Kasumi-1 (cell line): ENCODE measurements at regions not wholly inside any gene's neighbourhood (a gene's known extent, or its start where the extent isn't known, plus 50 kb on each side); places are given as distances from the start of the nearest gene placed in this dataset.

Source experiments
- DNase-seq, 2 experiments: peaks; one replicate each; lab custom pipeline; 2025; lab: John Stamatoyannopoulos, UW

DNA sequence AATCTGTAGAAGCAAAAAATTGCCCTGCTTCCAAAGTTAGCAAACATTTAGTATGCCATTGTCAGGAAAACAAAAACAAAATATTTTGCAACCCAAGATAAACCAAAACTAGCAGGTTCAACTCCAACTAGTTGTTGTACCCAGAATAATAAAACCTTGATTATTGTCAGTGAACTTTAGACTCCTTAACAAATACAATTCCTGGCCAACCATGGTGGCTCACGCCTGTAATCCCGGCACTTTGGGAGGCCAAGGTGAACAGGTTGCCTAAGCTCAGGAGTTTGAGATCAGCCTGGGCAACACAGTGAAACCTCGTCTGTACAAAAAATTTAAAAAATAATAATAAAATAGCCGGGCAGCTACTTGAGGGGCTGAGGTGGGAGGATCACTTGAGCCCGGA lies 53.6 kb upstream of the EPCAM start:
- no peak for DNase-seq

DNA sequence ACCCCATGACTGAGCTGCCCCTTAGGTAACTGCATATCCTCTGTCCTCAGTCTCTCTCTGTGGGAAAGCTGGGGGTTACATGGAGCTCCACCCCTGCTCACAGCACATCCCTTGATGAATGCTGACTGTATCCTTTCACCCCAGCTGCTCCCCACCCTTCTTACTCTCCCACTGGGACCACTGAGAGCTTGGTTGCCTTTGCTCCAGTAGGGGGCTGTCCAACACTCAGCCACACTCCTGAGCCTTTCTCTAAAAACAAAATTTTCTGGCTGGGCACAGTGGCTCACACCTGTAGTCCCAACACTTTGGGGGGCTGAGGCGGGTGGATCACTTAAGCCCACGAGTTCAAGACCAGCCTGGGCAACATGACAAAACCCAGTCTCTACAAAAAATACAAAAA lies 55.4 kb upstream of the EPCAM start:
- no peak for DNase-seq

DNA sequence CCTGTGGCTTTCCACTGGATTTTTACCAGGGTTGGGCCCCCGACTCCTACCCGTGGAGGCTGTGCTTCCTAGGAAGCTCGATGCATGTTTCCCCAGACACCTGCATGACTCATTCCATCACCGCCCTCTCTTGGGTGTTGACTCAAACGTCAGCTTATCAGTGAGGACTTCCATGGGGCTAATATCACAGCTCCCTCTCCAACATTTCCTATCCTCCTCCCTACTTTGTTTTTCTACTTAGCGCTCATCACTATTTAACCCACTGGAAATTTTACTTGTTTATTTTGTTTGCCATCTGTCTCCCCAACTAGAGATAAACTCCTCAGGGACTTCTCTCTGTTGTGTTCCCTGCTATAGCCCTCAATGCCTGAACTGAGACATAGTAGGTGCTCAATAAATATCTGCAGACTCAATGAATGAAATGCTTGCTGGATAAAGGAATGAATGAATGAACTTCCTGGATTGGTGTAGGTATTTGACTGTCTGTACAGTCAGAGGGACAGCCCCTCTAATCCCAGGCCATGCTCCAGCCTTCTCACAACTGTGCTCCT lies 55.9 kb upstream of the EPCAM start:
- DNase-seq = no peak

DNA sequence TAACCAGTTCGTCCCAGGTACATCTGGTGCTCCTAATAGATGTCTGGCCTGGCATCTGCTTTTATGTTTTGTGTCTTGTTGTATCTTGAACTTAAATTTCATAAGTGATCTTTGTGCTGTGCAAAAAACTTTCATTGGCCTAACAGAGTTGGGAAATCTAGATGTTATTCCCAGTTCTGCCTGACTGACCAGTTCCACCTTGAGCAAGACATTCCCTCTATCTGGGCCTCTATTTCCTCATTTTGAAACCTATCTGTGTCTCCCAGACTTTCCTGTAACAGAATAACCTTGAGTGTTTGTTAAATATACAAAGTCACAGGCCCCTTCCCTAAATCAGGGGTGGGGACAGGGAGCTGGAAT lies 56.6 kb upstream of the EPCAM start:
- DNase-seq = no peak

DNA sequence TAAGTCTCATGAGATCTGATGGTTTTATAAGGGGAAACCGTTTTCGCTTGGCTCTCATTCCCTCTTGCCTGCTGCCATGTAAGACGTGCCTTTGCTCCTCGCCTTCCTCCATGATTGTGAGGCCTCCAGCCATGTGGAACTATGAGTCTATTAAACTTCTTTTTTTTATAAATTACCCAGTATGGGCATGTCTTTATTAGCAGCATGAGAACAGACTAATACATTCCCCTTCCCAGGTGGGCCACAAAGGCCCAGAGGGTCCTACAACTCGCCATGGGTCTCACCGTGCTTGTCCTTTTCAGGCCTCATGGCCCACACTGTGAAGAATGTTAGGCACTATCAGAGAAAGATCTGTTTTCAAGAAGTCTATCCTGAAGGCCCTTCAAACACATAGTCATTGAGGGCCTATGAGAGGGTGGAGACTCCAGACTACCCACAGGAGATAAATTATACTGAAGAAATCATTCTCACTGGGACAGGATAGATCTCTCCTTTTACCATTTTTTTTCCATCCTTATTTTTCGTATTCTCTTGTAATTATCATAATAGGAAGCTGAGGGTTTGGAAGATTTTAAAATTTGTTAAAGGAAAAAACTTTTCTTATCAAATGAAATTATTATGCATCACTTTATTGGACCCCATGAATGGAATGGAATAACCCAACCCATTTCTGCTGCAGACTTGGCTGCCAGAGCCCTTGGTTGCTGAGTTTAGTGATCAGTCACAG lies 57.2 kb upstream of the EPCAM start:
- DNase-seq = no peak

DNA sequence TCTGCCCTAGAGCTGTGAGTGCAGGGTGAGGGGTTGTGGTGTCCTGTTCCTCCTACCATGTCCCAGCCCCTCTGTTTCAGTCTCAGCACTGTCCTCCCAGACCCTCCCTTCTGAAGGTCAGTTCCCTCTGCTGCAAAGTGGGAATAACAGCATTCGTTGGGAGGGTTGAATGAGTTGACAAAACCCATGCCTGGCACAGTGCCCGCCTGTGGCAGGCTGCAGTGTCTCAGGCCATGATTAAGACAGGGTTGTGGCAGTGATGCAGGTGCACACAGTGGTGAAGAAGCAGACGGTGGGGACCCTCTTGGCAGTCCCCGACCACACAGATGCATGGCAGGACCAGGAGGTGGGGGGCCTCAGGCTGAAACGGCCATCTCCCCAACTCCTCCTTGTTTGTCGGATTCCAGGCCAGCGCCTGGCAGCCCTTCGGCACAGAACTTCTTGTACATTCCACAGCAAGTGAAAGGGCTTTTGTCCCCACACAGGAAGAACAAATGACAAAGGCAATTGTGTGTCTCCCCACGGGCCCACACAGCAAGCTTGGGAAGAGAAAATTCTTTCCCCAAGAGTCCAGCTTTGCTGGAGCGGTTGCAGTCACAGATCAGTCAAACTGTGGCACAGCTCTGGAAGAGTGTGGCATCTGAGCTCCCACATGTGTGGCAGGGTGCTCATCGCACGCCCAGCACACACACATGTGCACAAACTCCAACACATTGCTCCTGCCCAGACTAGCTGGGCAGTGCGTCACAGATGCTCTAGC lies 58.1 kb upstream of the EPCAM start:
- no peak for DNase-seq

DNA sequence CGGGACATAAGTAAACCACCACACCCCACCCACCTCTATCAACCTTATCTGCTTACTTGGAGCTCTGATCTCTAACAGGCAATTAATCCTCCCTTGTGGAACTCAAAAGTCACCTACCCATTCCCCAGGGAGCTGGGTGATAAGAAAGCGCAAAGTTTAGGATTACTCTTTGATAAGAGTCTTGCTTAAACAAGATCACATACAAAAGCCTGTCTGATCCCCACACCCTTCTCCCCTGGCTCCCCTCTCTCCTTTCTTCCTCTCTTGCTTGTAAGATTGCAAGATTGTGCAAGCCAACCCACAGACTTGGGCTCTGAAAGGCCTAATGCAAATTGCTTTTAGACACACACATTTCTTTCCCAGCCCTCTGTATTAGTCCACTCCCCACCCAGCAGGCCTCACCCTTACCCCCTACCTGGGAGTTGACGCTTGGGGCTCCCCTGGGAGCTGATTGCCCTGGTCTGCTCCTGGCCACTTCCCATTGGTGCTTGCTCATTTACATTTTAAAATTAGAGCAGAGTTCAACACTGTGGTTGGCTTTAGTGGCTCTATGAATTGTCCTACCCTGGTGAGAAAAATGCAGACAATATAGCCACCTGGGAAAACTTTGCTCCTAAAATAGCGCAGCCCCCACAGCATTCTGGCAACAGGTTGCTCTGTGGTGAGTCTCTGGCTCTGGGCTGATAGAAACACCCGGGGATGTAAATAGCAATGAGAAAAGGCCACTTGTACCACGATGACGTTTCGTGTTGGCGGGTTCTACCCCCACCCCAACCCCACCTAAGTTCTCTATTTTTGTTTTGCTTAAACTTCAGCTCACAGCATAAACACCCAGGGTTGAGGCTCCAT lies 58.9 kb upstream of the EPCAM start:
- peak; percentile 65 to 74 for DNase-seq

DNA sequence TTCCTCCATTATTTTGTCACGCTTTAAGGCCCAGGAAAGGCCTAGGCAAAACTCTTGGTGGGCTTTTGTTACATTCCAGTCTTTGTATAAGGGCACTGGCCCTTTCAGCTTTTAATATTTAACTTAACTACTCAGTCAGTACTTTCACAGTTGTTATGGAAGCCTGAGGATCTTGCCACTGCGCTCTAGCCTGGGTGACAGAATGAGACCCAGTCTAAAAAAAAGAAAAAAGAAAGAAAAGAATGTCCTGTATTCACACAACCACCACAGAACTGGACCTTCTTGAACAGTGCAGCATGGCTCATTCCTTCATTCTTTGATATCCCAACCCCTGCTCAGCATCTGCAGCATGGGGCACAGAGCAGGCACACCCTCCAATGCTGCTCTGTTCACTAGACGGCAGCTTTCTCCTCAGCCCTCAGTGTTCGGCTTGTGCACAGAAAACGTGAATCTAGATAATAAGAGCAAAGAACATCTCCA lies 59.6 kb upstream of the EPCAM start:
- DNase-seq = no peak

DNA sequence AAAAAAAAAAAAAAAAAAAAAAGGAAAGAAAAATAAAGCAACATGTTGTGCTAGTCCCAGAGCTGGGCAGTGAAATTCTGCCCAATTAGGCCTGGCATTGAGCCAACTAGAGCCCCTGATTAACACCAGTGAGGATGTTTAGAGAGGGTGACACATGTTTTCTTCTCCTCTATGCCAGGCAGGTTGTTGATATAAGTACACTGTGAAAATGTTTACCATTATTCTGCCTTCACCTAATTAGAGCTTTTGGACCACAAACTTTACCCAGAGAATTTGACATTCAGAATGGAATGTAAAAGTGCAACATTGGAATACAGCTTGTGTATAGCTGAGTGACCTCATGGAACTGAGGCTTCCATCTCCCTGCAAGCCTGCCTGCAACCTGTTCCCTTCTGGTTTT lies 62.0 kb upstream of the EPCAM start:
- DNase-seq = no peak

DNA sequence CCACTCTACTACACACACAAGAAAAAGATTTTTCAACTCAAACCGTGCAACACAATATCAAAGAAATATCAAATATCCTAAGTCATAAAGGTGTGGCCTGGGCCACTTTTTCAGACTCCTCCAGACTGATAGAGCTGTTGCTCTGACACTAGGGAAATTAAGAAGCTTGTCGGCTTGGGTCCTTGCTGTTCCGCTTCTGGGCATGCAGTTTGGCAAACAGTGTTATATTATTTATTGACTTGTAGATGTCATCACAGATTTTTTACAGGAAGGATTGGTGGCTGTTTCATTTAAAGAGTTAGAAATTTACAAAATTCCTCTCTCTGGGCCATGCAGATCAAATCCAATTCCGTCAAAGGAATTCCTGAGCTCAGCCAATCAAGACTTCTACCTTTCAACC lies 64.5 kb upstream of the EPCAM start:
- DNase-seq = no peak

DNA sequence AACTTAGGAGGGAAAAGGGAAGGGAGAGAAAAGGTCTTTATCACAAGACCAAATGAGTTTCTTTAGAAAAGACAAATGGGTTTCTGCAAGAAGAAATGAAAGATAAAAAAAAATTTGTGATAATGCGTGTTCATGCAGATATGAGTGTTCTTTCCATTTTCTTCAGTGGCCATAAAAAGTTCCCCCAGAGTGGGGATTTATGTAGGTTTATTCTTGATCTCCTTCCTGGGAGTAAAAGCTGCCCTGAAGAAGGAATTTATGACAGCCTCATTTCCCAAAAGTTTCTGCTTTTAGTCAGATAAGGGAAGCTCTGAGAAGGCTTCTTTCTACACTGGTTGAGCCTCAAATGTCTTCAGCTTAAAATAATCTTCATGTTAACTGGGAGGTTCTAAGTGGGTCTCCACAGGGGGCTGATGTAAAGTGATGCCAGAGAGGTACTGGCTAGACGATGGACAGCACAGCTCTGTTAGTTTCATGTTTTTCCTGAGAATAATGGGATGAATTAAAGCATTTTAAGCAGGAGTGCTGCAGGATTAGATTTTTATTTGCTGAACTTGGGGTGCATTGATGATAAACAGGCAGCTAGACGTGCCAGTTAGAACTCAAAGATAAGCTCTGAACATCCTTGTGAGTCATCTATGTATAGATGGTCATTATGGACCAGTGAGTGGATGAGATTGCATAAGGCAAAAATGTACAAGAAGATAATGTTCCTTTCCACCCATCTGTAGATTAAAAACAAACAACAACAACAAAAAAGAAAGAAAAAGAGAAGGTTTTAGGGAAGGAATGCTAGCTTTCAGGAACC lies 65.6 kb upstream of the EPCAM start:
- no peak for DNase-seq

DNA sequence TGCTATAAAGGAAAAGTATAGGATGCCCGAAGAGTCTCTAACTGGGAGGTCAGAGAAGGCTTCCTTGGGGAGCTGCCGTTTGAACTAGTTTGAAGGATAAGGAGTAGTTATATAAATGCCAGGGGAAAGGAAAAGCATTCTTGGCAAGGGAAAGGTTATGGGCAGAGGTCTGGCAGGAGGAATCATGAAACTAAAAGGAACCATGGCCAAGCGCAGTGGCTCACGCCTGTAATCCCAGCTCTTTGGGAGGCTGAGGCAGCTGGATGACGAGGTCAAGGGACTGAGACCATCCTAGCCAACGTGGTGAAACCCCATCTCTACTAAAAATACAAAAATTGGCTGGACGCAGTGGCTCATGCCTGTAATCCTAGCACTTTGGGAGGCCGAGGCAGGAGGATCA lies 66.8 kb upstream of the EPCAM start:
- no peak for DNase-seq

DNA sequence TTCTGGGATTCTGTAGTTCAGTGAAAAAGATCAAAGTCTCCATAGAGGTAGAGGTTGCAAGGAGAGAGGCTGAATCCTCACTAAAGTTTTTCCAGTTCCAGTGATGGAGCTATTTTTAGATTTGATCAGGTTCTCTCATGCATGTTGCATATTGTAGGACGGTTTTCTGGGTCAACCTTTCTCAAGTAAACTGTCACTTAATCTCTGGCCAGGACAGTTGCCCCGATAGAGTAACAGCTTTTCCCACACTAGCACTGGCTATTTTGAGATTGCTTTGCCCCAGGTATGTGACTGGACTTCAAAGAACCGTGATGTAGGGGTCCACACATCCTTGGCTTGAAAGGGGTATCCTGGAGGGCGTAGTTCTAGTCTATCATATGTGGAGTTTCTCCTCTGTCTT lies 67.4 kb upstream of the EPCAM start:
- no peak for DNase-seq

DNA sequence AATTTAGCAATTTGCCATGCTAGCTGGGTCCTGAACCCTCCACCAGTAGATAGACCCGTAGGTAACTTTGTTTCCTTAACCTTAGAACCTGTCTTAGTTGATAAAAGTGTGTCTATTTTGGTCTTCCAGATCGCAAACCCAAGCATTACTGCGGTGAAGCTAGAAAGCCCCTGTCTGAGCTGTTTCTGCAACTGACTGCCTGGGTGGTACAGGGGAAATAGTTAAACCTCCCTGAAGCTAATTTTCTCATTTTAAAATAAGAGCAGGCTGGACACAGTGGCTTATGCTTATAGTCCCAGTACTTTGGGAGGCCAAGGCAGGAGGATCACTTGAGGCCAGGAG lies 67.9 kb upstream of the EPCAM start:
- no peak for DNase-seq

DNA sequence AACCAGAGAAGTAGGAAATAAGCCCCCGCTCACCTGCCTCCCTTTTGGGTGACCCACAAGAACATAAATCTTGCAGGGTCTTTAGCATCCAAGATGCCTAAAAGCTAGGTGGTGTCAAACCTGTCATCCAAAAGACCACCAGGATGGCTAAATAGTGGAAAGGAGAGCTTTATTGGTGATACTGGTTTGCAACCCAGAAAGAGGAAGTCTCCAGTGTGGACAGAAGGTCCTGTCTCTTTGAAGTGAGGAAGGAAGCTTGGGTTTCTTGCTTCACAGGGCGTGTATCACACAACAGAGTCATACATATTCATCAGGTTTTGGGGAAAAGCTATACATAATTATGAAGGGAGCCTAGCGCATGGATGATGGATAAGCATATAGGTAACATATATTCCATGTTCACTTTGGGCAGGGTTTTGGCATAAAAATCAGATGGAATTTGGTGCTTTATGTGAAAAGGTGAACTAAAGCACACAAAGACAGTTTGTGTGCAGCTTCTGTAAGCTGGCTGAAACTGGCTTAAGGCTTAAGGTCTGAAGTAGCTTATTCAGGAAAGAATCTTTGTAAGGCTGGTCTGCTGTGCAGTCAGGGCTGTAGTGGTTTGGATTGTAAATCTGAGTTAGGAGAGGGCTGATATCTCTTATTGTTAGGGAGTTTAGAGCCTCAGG lies 68.4 kb upstream of the EPCAM start:
- peak; percentile 92 for DNase-seq

DNA sequence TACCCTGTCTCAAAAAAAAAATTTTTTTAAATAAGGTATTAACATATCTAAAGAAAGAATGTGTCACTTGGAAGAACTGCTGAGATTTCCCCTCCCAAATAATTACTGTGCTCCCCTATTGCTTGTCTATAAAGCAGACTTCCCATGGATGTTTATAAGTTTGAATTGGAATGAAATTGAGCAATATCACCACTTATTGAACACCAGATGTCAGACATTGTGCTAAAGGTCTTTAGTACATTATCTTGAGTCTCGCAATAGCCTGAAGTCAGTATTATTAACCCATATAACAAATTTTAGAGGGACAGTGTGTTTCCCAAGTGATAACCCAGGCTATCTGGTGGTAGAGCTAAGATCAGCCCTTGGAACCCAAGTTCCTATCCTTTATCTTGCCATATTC lies 69.0 kb upstream of the EPCAM start:
- no peak for DNase-seq

DNA sequence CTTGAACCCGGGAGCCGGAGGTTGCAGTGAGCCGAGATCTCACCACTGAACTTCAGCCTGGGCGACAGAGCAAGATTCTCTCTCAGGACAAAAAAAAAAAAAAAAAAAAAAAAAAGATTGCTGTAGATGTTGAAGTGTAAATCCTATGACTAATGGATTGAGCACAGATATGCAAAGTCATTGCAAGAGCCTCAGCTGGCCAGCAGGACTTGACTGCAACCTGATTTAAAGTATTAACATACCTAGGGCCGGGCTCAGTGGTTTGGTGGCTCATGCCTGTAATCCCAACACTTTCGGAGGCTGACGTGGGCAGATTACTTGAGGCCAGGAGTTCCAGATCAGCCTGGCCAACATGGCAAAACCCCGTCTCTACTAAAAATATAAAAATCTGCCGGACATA lies 69.6 kb upstream of the EPCAM start:
- DNase-seq = no peak

DNA sequence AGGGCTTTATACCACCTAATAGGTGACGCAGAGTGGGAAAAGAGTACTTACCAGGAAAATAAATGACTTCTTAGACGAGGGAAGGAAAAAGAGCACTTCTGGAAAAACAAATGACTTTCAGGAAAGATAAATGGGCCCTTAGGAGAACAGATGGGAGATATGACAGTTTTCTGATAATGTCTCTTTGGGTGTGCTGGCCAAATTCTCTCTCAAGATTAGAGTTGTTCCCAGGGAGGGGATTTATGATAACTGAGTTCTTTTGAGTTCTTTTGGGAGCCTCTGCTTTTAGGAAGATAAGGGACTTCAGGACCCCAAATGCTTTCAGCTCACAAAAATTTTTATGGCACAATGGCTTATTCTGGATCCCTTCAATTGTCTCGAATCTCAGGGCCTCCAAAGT lies 70.3 kb upstream of the EPCAM start:
- DNase-seq = no peak

DNA sequence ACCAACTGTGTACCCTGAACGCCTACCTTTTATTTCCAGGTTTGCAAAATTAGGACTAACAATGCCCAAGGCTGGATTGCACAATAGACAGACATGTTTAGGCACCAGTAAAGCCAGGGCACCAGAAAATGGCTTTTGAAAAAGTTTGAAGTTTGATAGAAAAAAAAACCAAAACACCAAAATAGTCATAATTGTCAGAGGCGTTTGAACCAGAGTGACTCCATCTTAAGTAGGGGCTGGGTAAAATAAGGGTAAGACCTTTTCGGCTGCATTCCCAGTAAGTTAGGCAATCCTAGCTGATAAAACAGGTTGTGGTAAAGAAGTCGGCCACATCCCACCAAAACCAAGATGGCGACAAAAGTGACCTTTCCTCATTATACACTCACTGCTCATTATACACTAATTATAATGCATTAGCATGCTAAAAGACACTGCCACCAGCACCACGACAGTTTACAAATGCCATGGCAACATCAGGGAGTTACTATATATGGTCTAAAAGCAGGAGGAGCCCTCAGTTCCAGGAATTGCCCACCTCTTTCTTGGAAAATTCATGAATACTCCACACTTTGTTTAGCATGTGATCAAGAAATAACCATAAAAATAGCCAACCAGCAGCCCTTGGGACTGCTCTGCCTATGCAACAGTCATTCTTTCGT lies 71.2 kb upstream of the EPCAM start:
- no peak for DNase-seq

DNA sequence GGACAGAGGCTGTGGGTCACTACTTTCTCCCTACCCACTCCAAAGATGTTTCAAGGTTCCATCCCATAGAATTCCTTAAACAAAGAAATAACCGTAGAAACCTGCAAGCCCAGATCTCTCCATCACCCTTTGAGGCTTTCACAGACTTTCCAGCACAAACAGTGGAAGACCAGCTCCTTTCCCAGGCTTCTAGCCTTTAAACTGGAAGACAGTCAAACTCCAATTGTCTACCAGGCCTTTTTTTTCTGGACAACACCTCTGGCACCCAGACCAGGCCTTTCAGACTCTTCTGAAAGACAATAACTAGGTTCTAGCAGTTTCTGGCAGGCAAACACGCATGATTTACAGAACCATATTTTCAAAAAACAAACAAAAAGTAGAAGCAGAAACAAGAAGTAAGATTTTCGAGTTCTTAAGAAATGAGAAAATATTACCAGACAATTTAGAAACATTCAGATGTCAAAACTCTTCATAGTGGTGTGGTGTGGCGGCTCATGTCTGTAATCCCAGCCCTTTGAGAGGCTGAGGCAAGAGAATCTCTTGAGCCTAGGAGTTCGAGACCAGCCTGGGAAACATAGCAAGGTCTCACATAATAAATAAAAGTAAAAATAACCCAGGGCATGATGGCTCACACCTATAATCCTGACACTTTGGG lies 73.0 kb upstream of the EPCAM start:
- DNase-seq = no peak
